SK-N-SH (cell line): ENCODE measurements at regions not wholly inside any gene's neighbourhood (a gene's known extent, or its start where the extent isn't known, plus 50 kb on each side); places are given as distances from the start of the nearest gene placed in this dataset.

Source experiments
- CTCF ChIP-seq: fragments of 200-600 bp; sonication (generic); IDR thresholded peaks from 2 replicates; pipeline ENCODE4 v1.6.1; 2017; ENCODE audit warnings: antibody characterized with exemption, mild to moderate bottlenecking, moderate library complexity
- FOXM1 ChIP-seq: IDR thresholded peaks from 2 replicates; pipeline ENCODE4 v1.4.0; 2012; ENCODE audit warnings: low read depth, mild to moderate bottlenecking
- GABPA ChIP-seq: IDR thresholded peaks from 2 replicates; pipeline ENCODE4 v1.4.0; 2012; ENCODE audit warnings: low read depth, mild to moderate bottlenecking
- JUND ChIP-seq: IDR thresholded peaks from 2 replicates; pipeline ENCODE4 v1.4.0; 2012
- MAX ChIP-seq: IDR thresholded peaks from 2 replicates; pipeline ENCODE4 v1.4.0; 2012; ENCODE audit warnings: low read depth
- POLR2AphosphoS5 ChIP-seq: IDR thresholded peaks from 2 replicates; pipeline ENCODE4 v1.6.1; 2012; ENCODE audit warnings: low read depth, low read length
- RAD21 ChIP-seq: IDR thresholded peaks from 2 replicates; pipeline ENCODE4 v1.6.1; 2012; ENCODE audit warnings: mild to moderate bottlenecking, low read length
- SIN3A ChIP-seq: IDR thresholded peaks from 2 replicates; pipeline ENCODE4 v1.6.1; 2012; ENCODE audit warnings: low read depth, mild to moderate bottlenecking, low read length, moderate library complexity, borderline replicate concordance
- USF2 ChIP-seq: fragments of 150-350 bp; IDR thresholded peaks from 2 replicates; pipeline ENCODE4 v1.6.1; 2017; ENCODE audit warnings: antibody characterized with exemption, low read length, low read depth, borderline replicate concordance
- YY1 ChIP-seq: IDR thresholded peaks from 2 replicates; pipeline ENCODE4 v1.4.0; 2012; ENCODE audit warnings: low read depth, mild to moderate bottlenecking

- no peak for TF ChIP-seq CTCF
- no peak for TF ChIP-seq YY1
- no peak for TF ChIP-seq RAD21
- no peak for TF ChIP-seq POLR2AphosphoS5
- no peak for TF ChIP-seq SIN3A
- no peak for TF ChIP-seq MAX
- no peak for TF ChIP-seq FOXM1
- no peak for TF ChIP-seq USF2
- TF ChIP-seq JUND = no peak
- TF ChIP-seq GABPA = no peak
These were observed 308.7 kb downstream of the PDGFC start for GRCh38 chr4:156662921-156663320.
